HCT116 (cell line): ENCODE measurements at regions not wholly inside any gene's neighbourhood (a gene's known extent, or its start where the extent isn't known, plus 50 kb on each side); places are given as distances from the start of the nearest gene placed in this dataset.

ENCODE experiments used
- ATAC-seq: fragments of 200-7000 bp; cut with Tn5 transposase; 2 replicates; pipeline ENCODE4 v1.9.1; 2020; ENCODE audit warnings: mild to moderate bottlenecking, moderate library complexity
- BruUV-seq: library from RNA; stranded (reverse); fragments of 400-500 nt; replicated peaks from 2 replicates; lab custom pipeline; 2021; lab: Mats Ljungman, UMichigan
- CTCF ChIA-PET: fragments of 300-600 bp; sonication (Branson Sonifier 250); formaldehyde crosslinking; loops from one replicate; lab custom pipeline; 2021; ENCODE audit warnings: antibody characterized with exemption; lab: Charles Lee
- POLR2A ChIA-PET: fragments of 300-600, 350-600 bp; sonication (Branson Sonifier 250); formaldehyde crosslinking; loops from one replicate; lab custom pipeline; 2021; ENCODE audit warnings: antibody characterized with exemption; lab: Charles Lee
- RAD21 ChIA-PET, 2 experiments: fragments of 300-600 bp; sonication (Branson Sonifier 250); formaldehyde crosslinking; loops; one replicate each; lab custom pipeline; 2023; ENCODE audit warnings: low total read pairs in 2 of 2; ENCODE audit not compliant: uncharacterized antibody in 2 of 2, unreplicated experiment in 2 of 2, low non-redundant PET in 1 of 2; lab: Charles Lee
- DNase-seq: peaks from one replicate; pipeline ENCODE4 v3.0.0-alpha.2; 2010; ENCODE audit warnings: low read depth, low spot score
- H2AFZ ChIP-seq: fragments of 200-600 bp; shearing (Covaris generic), sonication (generic); 2 replicates; pipeline ENCODE4 v1.6.1; 2017; ENCODE audit warnings: low read depth, mixed run types, mixed read lengths, antibody characterized with exemption, low read length; ENCODE audit not compliant: poor library complexity, severe bottlenecking
- H3K27ac ChIP-seq: 2 replicates; pipeline ENCODE4 v1.5.1; 2012; ENCODE audit warnings: low read depth, low read length
- H3K27me3 ChIP-seq: fragments of 200-600 bp; sonication (generic); 2 replicates; pipeline ENCODE4 v1.6.1; 2016; ENCODE audit warnings: mixed run types, low read length, mixed read lengths; ENCODE audit not compliant: insufficient read depth
- H3K36me3 ChIP-seq, 2 experiments: fragments of 200-500 bp in 1 of 2; fragments of 200-600 bp in 1 of 2; sonication (Bioruptor generic) in 1 of 2; sonication (generic) in 1 of 2; 2 replicates each; pipeline versions ENCODE4 v1.5.1 to v1.6.1; 2014 to 2016; ENCODE audit warnings: low read length in 2 of 2, inconsistent platforms in 1 of 2, mixed read lengths in 1 of 2, mixed run types in 1 of 2; ENCODE audit not compliant: insufficient read depth in 2 of 2, control insufficient read depth in 1 of 2
- H3K4me1 ChIP-seq, 2 experiments: fragments of 200-600 bp in 1 of 2; sonication (generic) in 1 of 2; 2 replicates each; pipeline versions ENCODE4 v1.5.1 to v1.6.1; 2012 to 2017; ENCODE audit warnings: low read length in 2 of 2, inconsistent platforms in 1 of 2, mild to moderate bottlenecking in 1 of 2, mixed read lengths in 1 of 2, mixed run types in 1 of 2, moderate library complexity in 1 of 2; ENCODE audit not compliant: insufficient read depth in 2 of 2, control insufficient read depth in 1 of 2
- H3K4me2 ChIP-seq: fragments of 200-600 bp; sonication (generic); 2 replicates; pipeline ENCODE4 v1.6.1; 2017; ENCODE audit warnings: mixed run types, low read length, mixed read lengths
- H3K4me3 ChIP-seq, 2 experiments: fragments of 200-600 bp in 1 of 2; sonication (generic) in 1 of 2; replicated peaks in 1 of 2; 2 replicates each; pipeline ENCODE4 v1.5.1; 2011 to 2016; ENCODE audit warnings: low read length in 2 of 2, control low read depth in 1 of 2, low read depth in 1 of 2, mild to moderate bottlenecking in 1 of 2, mixed read lengths in 1 of 2, mixed run types in 1 of 2
- H3K79me2 ChIP-seq: fragments of 200-600 bp; sonication (generic); 2 replicates; pipeline ENCODE4 v1.6.1; 2017; ENCODE audit warnings: mild to moderate bottlenecking, mixed run types, low read length, moderate library complexity, mixed read lengths; ENCODE audit not compliant: insufficient read depth
- H3K9ac ChIP-seq: fragments of 200-600 bp; sonication (generic); 2 replicates; pipeline ENCODE4 v1.6.1; 2016; ENCODE audit warnings: low read length, mixed read lengths
- H3K9me2 ChIP-seq: fragments of 200-600 bp; sonication (generic), shearing (Covaris generic); 2 replicates; pipeline ENCODE4 v1.6.1; 2017; ENCODE audit warnings: mixed run types, mild to moderate bottlenecking, moderate library complexity; ENCODE audit not compliant: insufficient read depth
- H3K9me3 ChIP-seq, 2 experiments: fragments of 200-500 bp in 1 of 2; fragments of 200-600 bp in 1 of 2; sonication (Bioruptor generic) in 1 of 2; sonication (generic) in 1 of 2; 2 replicates each; pipeline ENCODE4 v1.6.1; 2014 to 2017; ENCODE audit warnings: low read length in 2 of 2, mixed read lengths in 2 of 2, inconsistent platforms in 1 of 2, low read depth in 1 of 2, mild to moderate bottlenecking in 1 of 2, mixed run types in 1 of 2, moderate library complexity in 1 of 2; ENCODE audit not compliant: control insufficient read depth in 1 of 2, insufficient read depth in 1 of 2
- H4K20me1 ChIP-seq: fragments of 200-600 bp; sonication (generic), shearing (Covaris generic); 2 replicates; pipeline ENCODE4 v1.6.1; 2017; ENCODE audit warnings: mixed run types, mild to moderate bottlenecking, moderate library complexity; ENCODE audit not compliant: insufficient read depth
- ATF3 ChIP-seq: IDR thresholded peaks from 2 replicates; pipeline ENCODE4 v1.6.1; 2012
- CBX3 ChIP-seq: IDR thresholded peaks from 2 replicates; pipeline ENCODE4 v1.6.1; 2012; ENCODE audit warnings: low read depth
- CEBPB ChIP-seq: IDR thresholded peaks from 2 replicates; pipeline ENCODE4 v1.6.1; 2012; ENCODE audit warnings: low read depth
- EZH2 ChIP-seq: fragments of 200-600 bp; sonication (generic); IDR thresholded peaks from 2 replicates; pipeline ENCODE4 v1.6.1; 2017; ENCODE audit warnings: antibody characterized with exemption, mixed run types
- EZH2phosphoT487 ChIP-seq: fragments of 200-600 bp; IDR thresholded peaks from 2 replicates; pipeline ENCODE4 v1.6.1; 2018; ENCODE audit warnings: antibody characterized with exemption, borderline replicate concordance
- FOSL1 ChIP-seq: IDR thresholded peaks from 2 replicates; pipeline ENCODE4 v1.6.1; 2012; ENCODE audit warnings: low read depth
- JUND ChIP-seq: IDR thresholded peaks from 2 replicates; pipeline ENCODE4 v1.6.1; 2012
- POLR2AphosphoS5 ChIP-seq: IDR thresholded peaks from 2 replicates; pipeline ENCODE4 v1.6.1; 2011; ENCODE audit warnings: mild to moderate bottlenecking, low read depth, low read length, moderate library complexity
- RAD21 ChIP-seq: IDR thresholded peaks from 2 replicates; pipeline ENCODE4 v1.6.1; 2012; ENCODE audit warnings: low read depth, mild to moderate bottlenecking
- SP1 ChIP-seq: IDR thresholded peaks from 2 replicates; pipeline ENCODE4 v1.6.1; 2012; ENCODE audit warnings: low read depth
- SRF ChIP-seq: IDR thresholded peaks from 2 replicates; pipeline ENCODE4 v1.6.1; 2012; ENCODE audit warnings: low read depth
- TCF7L2 ChIP-seq: IDR thresholded peaks from 2 replicates; pipeline ENCODE4 v1.7.0; 2011; ENCODE audit warnings: borderline replicate concordance, inconsistent platforms; ENCODE audit not compliant: insufficient read depth, insufficient read length; ENCODE audit errors: extremely low read depth
- YY1 ChIP-seq: IDR thresholded peaks from 2 replicates; pipeline ENCODE4 v1.6.1; 2011; ENCODE audit warnings: low read length, low read depth, moderate library complexity, mild to moderate bottlenecking; ENCODE audit not compliant: insufficient replicate concordance; ENCODE audit errors: extremely low read depth
- ZBTB33 ChIP-seq: IDR thresholded peaks from 2 replicates; pipeline ENCODE4 v1.6.1; 2011; ENCODE audit warnings: mild to moderate bottlenecking, low read length, moderate library complexity; ENCODE audit not compliant: insufficient replicate concordance; ENCODE audit errors: extremely low read depth
- intact Hi-C: fragments of 100-400 bp; cut with micrococcal nuclease; formaldehyde crosslinking; loops from 2 replicates; pipeline ENCODE4 v1.10.0; 2022
- TF ChIP-seq, protein P1 (sequence below), 3 experiments: fragments of 200-600 bp in 1 of 3; sonication (generic) in 1 of 3; IDR thresholded peaks in 2 of 3; conservative IDR thresholded peaks in 1 of 3; 2 replicates each; pipeline ENCODE4 v1.5.1; 2012 to 2017; ENCODE audit warnings: low read depth in 2 of 3, low read length in 2 of 3, antibody characterized with exemption in 1 of 3, borderline replicate concordance in 1 of 3, control low read depth in 1 of 3, mild to moderate bottlenecking in 1 of 3, mixed read lengths in 1 of 3, mixed run types in 1 of 3, moderate library complexity in 1 of 3; ENCODE audit not compliant: insufficient read depth in 1 of 3

- Histone ChIP-seq H3K4me2 (no peak overlapping the region), H3K9ac (no peak overlapping the region), H3K9me3 (no peaks in the 10 kb centered on the region), H4K20me1 (no peaks in the 10 kb centered on the region), H2AFZ (no peak overlapping the region), H3K4me3 (no peak overlapping the region), H3K36me3 (no peaks in the 10 kb centered on the region), H3K9me2 (no peaks in the 10 kb centered on the region), H3K4me1 (peaks cover 6 to 21% of the 10 kb centered on the region in 2 experiments; a peak in 3 of 4 replicates), H3K27ac (no peak overlapping the region)
- ATAC-seq (no peak), DNase-seq (no peak)
- ChIA-PET RAD21 (interaction anchor here in 1 of 2 experiments (0.9 kb wide), 1 partner anchor 50 kb away, joined by 3 read pairs; no protein-coding TSS in a partner anchor), POLR2A (no interaction called here), CTCF (no interaction called here)
- TF ChIP-seq EZH2 (no peak), CEBPB (no peak), ATF3 (no peak), SP1 (no peak), JUND (no peak)
- TF ChIP-seq, all 23 proteins: peak for 0
- Histone ChIP-seq H3K79me2 (no peaks in the 10 kb centered on the region), H3K27me3 (peaks cover 19% of the 10 kb centered on the region)
- no TSS peak for BruUV-seq
- intact Hi-C loops = loop anchor here (5.0 kb wide), 1 partner anchor 115 kb away; no protein-coding TSS in a partner anchor
Measured at GRCh38 chr21:41662161-41662560, 104.7 kb downstream of the RIPK4 start.

- no peaks in the 10 kb centered on the region for H4K20me1 ChIP-seq
- no peak for ATAC-seq
- H3K4me1 ChIP-seq = peaks cover 6 to 21% of the 10 kb centered on the region in 2 experiments; a peak in 3 of 4 replicates
- no peaks in the 10 kb centered on the region for H3K9me2 ChIP-seq
- intact Hi-C loops = loop anchor here (5.0 kb wide), 1 partner anchor 117 kb away; no protein-coding TSS in a partner anchor
- no peak for DNase-seq
- no peaks in the 10 kb centered on the region for H3K36me3 ChIP-seq
- H3K4me3 ChIP-seq = no peak overlapping the region
- peaks cover 19% of the 10 kb centered on the region for H3K27me3 ChIP-seq
- H3K4me2 ChIP-seq = no peak overlapping the region
- H2AFZ ChIP-seq = no peak overlapping the region
- no TSS peak for BruUV-seq
- ChIA-PET CTCF (no interaction called here), RAD21 (no interaction called here), POLR2A (no interaction called here)
- no peaks in the 10 kb centered on the region for H3K9me3 ChIP-seq
- H3K79me2 ChIP-seq = no peaks in the 10 kb centered on the region
- H3K27ac ChIP-seq = no peak overlapping the region
- no peak overlapping the region for H3K9ac ChIP-seq
- TF ChIP-seq RAD21 (no peak), POLR2AphosphoS5 (no peak), JUND (no peak), ZBTB33 (no peak), YY1 (no peak), ATF3 (no peak), SP1 (no peak), TCF7L2 (no peak), EZH2phosphoT487 (no peak), CBX3 (no peak), SRF (no peak), CEBPB (no peak), FOSL1 (no peak)
- TF ChIP-seq, protein P1, sequence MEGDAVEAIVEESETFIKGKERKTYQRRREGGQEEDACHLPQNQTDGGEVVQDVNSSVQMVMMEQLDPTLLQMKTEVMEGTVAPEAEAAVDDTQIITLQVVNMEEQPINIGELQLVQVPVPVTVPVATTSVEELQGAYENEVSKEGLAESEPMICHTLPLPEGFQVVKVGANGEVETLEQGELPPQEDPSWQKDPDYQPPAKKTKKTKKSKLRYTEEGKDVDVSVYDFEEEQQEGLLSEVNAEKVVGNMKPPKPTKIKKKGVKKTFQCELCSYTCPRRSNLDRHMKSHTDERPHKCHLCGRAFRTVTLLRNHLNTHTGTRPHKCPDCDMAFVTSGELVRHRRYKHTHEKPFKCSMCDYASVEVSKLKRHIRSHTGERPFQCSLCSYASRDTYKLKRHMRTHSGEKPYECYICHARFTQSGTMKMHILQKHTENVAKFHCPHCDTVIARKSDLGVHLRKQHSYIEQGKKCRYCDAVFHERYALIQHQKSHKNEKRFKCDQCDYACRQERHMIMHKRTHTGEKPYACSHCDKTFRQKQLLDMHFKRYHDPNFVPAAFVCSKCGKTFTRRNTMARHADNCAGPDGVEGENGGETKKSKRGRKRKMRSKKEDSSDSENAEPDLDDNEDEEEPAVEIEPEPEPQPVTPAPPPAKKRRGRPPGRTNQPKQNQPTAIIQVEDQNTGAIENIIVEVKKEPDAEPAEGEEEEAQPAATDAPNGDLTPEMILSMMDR (IDR thresholded peaks at IDR 0.05 in 2 of 3, conservative IDR thresholded peaks at IDR 0.05 in 1 of 3; ENCODE audit: borderline replicate concordance in 1 of 3, insufficient read depth in 1 of 3, low read depth in 2 of 3, low read length in 2 of 3) = no peak
Measured at GRCh38 chr21:41660748-41661147, 106.1 kb downstream of the RIPK4 start.
